ENCODE measurements at regions not wholly inside any gene's neighbourhood (a gene's known extent, or its start where the extent isn't known, plus 50 kb on each side); places are given as distances from the start of the nearest gene placed in this dataset.

DNA sequence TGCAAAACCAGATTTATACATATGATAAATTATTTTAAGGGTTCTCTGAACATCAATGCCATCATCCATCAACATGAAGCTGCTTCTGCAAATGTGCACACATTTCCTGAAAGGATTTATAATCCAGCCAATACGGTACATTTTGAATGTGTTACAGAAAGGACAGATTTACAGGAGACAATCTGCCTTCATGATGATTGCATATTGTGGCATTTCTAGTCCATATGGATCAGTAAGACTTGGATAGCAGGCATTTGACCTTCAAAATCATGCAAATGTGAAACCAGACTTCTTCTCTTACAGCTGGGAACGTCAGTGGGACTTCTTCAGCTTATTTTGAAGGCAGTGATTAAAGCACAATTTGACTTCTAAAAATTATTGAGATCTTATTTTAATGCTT, 217.3 kb upstream of the GK2 start:
- TF ChIP-seq CTCF (IDR thresholded peaks at IDR 0.05) (no peak), POLR2AphosphoS5 (IDR thresholded peaks at IDR 0.05) (no peak), POLR2A (IDR thresholded peaks at IDR 0.05) (no peak)

Data from gastroesophageal sphincter (tissue), 3 donors.